HG02884 (cell line): ENCODE measurements at regions not wholly inside any gene's neighbourhood (a gene's known extent, or its start where the extent isn't known, plus 50 kb on each side); places are given as distances from the start of the nearest gene placed in this dataset.
"Not testable (repeated sequence)": the region's sequence is repeated elsewhere in the genome, so short reads cannot be mapped to it uniquely, and the experiment has no call there.

Experiments used
- ATAC-seq: cut with Tn5 transposase; IDR thresholded peaks from one replicate; pipeline ENCODE4 v1.9.1; 2021; ENCODE audit warnings: mild to moderate bottlenecking, moderate library complexity; ENCODE audit not compliant: unreplicated experiment

DNA sequence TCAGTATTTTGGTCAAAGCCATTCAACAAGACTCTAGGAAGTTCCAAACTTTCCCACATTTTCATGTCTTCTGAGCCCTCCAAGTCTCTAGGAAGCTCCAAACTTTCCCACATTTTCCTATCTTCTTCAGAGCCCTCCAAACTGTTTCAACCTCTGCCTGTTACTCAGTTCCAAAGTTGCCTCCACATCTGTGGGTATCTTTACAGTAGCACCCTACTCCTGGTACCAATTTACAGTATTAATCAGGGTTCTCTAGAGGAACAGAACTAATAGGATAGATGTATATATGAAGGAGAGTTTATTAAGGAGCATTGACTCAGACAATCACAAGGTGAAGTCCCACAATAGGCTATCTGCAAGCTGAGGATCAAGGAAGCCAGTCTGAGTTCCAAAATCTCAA is 296.0 kb upstream of the CCL2 start:
- ATAC-seq: not testable (repeated sequence)

DNA sequence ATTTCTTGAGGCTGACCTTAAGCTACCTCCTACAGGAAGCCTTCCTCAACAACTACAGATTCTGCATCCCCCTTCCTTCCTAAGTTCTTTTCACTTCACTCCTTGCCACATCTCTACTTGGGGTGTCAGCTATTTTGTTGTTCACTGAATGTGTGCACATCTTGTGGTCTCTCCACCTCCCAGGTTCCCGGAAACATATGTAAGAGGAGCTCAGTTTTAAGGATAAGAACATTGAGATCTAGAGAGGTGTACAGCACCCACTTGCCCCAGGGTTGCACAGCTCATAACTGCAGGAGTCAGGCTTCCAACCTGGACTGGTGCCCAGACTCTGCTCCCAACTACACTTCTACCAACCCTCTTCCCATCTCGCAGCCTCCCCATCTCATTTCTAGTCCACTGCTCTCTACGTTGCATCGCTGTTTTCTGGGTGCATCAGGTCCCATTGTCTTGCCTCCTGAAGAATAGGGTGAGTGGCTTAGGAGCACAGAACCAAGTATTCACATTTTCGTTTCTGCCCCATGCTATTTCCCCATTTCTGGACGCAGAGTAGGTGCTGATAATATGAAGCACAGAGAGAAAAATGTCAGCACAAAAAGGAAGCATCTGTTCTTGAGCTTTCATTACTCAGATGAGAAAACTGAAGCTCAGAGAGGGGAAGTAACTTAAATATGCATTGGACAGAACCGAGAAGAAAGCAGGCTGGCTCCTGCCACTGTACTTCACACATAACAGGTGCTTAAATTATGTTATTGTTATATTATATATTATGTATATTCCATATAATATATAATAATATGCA is 292.0 kb upstream of the CCL2 start:
- peak; percentile 53 for ATAC-seq

DNA sequence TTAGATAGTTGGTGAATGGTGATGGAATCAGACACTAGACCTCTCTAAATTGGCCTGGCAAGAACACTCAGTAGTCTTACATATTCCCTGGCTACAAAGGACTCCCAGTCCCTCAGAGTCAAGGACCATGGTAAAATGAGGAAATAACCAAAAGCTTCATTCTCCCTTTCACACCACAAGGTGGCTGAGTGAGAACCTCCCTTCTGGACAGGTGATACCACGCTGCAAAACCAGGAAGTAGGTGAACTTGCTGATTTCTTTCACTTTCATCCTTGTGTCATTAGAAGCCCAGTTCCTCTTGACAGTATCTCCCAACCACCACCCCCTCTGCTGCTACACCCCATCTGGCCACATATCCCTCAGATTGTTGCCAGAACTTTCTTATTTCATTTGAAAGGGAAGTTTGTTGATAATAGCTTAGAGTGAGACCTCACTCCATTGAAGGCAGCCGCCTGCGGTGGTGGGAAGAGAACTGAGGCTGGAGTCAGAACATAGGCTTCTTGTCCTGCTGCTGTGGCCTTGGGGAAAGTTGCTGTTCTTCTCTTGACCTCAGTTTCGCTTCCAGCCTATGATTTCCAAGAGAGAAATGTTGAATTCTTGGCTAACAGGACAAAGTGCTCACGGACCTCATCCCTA is 290.6 kb upstream of the CCL2 start:
- ATAC-seq: peak; percentile 74

DNA sequence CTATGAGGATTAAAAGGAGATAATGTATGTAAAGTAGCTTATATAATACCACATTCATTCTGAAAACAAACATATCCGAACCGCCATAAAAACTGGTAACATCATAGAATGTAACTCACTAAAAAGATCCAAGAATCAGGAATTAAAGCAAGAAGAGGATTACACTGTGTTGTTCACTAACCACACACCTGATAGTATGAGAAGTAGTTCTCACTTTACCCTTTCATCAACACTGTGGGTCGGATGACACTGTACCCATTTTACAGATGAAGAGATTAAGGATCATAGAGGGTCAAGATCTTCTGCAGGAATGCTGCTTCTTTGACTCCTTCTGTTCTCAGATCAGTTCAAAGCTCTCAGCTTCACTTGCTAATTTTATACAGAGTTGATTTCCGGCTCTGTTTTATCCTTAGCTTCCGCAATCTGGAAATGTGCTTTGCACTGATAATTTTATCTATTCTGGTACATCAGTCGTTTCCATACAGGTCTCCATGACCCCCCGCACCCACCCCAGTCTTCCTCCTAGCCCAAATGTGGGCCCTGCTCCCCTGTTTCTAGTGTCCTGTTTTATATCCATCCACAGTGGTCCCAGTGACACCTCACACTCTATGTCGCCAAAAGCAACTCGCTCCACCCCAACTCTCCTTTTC is 288.6 kb upstream of the CCL2 start:
- no peak for ATAC-seq

DNA sequence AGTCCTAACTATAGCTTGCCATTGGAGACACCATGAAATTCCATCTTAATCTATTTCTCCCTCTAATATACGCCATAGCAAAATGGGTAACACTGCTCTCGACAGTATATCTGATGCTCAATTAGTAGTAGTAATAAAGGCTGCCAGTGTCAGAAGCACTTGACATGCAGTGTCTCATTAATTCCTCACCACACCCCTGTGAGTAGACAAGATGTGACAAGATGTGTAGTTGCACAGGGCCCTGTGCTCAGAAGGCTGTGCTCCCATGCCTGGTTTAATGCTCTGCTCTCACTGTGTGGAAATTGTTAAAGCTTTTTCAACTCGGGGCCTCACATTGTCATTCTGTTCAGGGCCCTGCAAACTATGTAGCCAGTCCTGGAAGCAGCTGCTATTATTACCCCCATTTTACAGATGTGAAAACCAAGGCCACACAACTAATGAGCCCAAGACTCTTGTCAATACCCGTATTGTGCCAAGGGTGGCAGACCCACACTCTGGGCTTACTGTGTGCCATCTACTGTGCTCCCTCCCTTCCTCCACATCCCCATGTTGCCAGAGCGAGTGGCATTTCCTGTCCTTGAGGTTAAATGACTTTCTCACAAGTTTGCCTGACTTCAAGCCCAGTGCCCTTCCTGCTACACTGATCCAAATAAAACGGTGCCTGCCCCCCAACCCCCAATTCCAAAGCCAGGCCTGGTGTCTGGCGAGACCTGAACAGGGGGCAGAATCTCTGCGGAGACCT is 287.3 kb upstream of the CCL2 start:
- no peak for ATAC-seq

DNA sequence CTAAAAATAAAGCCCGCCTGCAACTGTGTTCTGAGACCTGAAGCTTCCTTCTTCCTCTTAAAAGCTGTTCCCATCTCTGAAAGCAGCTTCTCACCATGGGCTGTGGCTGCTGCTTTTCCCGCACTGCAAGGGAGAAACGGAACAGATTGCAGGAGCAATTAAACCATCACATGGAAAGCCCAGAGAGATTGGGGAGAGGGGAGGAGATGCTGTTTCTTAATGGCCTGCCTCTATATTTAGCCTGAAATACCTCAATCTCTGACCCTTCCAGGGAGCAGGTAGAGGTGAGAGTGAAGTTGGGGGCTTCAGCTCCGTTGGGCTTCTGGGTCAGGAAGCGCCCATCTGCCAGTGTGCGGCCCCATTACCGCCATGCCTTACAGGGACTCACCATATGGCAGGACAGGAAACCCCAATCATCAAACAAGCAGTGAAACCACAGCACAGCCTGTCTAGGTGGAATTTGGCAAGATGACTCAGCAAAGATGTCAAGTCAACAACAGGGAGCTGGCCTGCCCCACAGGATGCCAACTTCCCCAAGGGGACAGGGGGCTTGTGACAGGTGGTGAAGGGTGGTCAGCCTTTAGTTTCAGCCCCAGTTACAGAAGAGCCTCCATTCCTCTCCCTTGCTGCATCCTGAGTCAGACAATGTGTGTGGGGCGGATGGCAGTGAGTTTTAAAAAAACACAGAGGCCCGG is 286.6 kb upstream of the CCL2 start:
- ATAC-seq: peak; percentile 53

DNA sequence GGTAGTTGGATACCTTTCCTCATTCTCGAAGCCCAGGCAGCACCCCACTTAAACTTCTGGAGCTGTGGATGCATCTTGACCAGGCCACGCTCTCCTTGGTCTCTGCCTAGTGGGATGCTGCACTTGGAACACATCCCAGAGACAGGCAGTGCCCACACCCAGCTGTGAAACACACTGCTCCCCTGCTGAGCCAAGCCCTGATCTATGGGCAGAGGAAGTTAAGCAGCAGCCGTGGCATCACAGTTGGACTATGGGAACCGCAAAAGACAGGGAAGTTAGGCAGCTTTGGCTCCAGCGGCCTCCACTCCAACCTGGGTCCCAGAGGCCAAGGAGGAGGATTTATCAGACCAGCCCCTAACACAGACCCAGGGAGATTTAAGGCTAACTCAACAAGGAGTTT is 284.8 kb upstream of the CCL2 start:
- ATAC-seq: no peak

DNA sequence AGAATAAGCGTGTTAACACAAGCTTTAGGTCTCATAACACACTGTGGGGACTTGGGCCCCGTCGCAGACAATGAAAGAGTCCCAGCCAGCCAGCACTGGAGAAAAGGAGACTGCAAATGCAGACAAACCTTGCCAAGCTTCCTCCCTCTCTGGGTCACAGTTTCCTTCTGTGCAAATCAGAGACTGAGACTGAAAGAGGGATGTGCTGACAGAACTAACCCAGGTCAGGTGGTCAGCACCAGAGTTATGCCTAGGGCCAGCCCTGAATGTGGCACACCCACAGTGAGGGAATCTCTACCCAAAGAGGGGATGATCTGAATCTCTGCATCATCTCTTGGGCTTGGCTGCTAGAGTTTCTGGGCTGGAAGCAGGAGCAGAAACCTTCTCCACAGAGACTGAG is 282.3 kb upstream of the CCL2 start:
- ATAC-seq: no peak

DNA sequence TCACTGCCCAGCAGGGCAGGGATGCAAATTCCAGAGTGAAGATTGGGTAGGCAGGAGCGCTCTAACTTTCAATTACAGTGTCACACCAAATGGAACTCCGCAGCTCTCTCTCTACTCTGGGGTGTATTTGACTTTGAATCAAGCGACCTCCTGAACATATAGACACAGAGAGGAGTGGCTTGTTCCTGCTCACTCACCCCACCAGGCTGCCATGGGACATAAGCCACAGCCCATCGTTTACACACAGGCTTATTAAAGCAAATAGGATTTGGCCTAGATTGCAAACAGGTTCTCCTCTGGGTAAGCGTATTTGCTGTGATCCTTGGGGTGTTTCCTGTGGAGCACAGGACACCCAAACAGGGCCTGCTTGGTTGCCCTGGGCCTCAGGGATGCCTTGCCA is 281.6 kb upstream of the CCL2 start:
- ATAC-seq: no peak

DNA sequence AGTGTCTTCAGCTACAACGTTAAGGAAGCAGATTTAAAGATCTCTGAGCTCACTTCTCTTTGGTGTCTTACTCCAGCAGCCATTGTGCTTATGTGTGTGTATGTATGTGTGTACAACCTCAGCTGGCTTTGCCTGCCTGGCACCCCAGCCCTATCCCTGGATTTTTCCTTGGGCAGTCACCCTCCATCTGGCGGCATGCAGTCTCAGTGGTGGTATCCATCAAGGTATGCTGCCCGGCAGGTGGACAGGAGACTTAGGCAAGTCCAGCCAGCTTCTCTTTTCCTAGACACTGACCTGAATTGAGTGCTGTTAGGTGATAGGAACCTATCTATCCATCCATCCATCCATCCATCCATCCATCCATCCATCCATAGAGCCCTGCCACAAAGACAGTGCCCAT is 280.8 kb upstream of the CCL2 start:
- no peak for ATAC-seq

DNA sequence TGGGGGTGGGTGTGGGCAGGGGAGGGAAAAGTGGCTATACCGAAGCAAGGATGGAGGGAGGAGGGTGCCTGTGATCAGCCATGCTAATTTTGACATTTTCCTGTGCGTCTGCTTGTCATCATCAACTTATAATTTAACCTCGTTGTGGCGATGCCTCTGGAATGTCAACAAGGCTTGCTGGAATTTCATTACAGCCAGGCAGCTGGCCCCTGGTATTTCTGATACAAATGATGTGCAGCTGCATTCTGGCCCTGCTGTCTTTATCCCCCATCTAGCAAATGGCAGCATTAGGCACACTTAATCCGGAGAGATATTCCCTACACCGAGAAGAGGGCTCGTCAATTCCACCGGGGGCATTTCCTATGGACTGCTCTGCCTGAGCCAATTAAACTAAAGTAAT is 278.3 kb upstream of the CCL2 start:
- ATAC-seq: no peak

DNA sequence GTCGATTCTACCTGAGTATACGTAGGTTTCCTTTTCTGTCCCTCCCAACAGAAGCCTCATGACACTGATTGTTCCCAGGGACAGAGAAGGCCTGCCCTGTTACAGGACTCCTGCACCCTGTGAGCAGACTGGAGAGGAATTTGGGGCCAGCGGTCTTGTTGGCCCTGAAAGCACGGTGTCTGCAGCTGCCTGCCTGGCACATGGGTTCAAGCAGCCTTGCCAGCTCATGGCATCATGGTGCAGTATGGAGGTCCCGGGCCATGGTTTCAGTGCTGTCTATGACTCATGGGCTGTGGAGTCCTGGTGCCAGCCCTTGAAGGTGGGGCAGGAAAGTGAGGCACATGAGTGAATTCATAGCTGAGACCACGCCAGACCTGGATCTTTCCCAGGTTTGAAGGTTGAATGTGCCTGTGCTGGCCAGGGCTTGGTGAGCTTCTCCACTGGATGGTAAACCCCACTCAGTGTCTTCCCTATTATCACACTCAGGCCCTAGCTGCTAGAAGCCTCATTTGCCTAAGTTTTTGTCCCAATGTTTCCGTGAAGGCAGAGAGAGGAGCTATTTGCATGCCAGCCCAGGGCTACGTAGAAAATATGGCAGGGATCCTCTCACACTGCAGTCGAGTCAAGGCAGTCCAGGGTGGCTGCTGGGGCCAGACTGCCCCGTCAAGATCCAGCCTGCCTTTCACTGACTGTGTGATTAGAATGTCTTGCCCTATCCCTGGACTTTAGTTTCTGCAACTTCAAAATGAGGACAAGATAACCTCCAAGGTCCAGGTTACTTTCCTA is 277.2 kb upstream of the CCL2 start:
- no peak for ATAC-seq

DNA sequence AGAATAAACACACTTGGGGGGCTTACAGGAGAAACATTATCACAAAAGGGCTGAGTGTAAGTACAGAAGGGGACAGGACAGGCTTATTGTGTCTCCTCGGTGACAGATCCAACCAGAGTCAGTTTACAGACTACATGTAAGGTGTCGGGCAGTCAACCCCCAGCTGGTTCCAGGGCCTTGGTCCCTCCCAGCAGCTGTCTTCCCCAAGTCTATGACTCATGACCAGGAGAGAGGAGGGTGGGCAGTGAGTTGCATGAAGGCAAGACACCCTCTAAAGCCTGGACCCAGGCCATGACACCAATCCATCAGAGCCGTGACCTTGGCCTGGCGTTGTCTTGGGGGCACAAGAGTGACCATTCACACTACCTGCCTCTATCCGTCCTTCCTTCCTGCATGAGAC is 276.2 kb upstream of the CCL2 start:
- no peak for ATAC-seq

DNA sequence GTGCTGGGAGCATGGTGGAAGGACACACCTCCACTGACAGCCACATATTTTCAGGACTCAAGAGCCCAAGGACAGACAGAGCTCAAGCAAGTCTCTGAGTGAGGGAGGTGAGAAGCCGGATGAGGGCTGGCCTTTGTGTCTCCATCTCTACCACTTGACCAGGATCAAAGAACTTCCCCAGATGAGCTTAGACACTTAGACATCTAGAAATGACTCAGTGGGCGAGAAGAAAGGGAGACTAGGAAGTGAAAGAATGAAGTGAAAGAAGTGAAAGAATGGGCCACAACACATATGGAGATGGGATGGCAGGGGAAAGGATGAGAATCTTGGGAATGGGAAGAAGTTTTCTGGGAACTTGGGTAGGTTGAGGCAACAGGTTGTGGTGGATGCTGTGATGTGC is 274.9 kb upstream of the CCL2 start:
- ATAC-seq: no peak

DNA sequence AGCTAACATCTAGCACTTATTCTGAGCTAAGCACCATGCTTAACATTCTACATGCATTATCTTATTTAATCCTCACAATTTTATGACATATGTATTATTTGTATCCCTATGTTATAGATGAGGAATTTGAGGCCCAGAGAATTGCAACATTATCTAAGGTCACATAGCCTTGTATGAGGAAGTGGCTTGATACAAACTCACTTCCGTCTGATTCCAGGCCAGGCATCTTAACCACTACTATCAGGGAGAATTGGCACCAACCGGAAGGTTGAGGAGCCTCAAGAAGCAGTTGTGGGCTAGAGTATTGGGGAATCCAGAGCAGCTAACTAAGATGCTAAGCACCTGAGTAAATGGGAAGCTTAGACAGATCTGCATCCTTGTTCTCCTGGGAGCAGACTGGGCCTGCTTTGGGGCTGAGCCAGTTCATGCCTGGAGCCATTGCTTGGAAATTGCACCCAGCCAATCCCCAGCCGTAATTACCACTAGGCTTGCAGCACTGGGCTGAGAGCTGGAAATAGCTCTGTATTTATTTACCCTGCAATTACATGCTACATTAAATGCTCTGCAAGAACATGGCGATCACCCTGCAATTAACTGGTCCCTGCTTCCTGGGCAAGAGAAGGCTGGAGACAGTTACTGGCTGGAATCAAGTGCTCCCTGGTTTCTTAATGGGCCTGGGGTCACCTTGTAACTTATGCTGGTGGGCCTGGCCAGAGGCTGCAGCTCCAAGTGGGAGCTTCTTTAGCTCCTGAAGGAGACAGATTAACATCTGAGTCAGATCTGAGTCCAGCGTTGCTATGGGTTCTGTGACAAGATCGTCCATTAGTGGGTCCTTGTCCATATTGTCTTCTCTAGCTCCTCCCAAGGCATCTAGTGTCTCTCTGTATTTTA is 273.1 kb upstream of the CCL2 start:
- ATAC-seq: no peak

DNA sequence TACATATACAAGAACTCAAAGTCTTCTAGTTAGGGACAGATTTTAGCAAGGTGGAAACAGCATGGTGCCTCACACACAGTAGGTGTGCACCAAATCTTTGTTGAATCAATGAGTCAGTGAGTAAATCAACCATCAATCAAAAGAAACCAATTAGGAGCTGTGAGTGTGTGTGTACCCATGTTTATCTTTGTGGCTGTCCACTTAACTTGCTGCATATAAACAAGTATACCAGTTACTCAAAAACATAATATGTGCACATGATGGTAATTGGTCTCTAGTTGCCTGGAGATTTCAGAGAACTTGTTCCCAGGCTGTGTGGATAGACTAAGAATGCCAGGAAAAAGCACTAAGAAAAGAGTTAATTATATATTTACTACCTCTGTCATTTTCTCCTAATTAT is 272.2 kb upstream of the CCL2 start:
- ATAC-seq: no peak

DNA sequence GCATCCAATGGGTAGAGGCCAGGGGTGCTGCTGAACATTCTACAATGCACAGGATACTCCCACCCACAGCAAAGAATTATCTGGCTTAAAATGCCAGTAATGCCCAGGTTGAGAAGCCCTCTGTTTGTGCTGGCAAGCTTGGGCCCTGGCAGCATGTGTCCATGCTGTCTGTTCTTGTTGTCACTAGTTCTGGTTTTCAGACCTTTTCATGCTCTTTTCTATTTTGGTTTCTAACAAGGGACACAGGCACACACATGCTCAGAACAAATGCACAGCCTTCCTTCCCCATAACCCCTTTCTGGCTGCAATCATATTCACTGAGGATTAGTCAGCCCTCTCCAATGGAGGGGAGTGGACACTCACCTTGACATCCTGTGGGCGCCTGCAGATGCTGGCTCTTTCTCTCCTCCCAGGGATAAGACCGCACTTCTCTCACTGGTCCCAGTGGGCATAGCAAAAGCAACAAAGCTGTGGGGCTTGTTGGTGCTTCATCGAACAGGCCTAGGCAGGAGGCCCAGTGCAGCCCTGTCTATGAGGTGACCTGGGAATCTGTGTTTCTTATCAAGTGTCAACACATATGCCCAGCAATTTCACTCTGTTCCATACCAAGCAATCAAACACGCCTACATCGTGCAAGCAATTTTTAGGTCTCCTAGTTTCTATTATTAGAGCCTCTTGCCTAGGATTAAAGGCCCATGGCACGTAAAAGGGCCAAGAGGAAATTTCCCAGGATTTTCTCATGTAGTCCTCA is 271.1 kb upstream of the CCL2 start:
- no peak for ATAC-seq

DNA sequence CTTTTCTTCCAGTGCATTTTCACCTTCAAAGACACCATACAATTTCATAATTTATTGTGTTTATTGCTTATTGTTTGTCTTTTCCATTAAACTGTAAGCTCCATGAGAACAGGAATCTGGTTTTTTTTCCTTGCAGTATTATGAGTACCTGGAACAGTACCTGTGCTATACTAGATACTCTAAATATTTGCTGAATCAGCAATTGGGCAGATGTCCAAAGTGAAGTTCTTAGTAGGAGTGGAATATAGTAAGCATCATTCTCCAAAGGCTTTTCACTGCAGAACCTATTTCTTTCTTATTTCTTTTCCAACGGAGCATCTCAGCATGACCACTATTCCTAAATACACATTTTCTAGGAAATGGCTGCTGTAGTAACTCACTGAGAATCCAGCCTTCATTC is 269.0 kb upstream of the CCL2 start:
- no peak for ATAC-seq
